Skeletal muscle tissue (tissue), 3 donors: ENCODE measurements at regions not wholly inside any gene's neighbourhood (a gene's known extent, or its start where the extent isn't known, plus 50 kb on each side); places are given as distances from the start of the nearest gene placed in this dataset.

Experiments used
- H3K27ac ChIP-seq: one replicate; pipeline ENCODE4 v1.7.0; 2013; ENCODE audit warnings: mild to moderate bottlenecking, low read depth, low read length, inconsistent platforms
- H3K27me3 ChIP-seq, 3 donors: one replicate each; pipeline ENCODE4 v1.7.0; 2013; ENCODE audit warnings: low read length in 3 of 3; ENCODE audit not compliant: control insufficient read depth in 3 of 3, insufficient read depth in 3 of 3
- H3K36me3 ChIP-seq, 3 donors: one replicate each; pipeline ENCODE4 v1.7.0; 2013; ENCODE audit warnings: low read length in 3 of 3; ENCODE audit not compliant: control insufficient read depth in 3 of 3, insufficient read depth in 3 of 3
- H3K4me1 ChIP-seq, 3 donors: one replicate each; pipeline ENCODE4 v1.7.0; 2013; ENCODE audit warnings: low read length in 3 of 3, mild to moderate bottlenecking in 3 of 3; ENCODE audit not compliant: control insufficient read depth in 3 of 3, insufficient read depth in 3 of 3
- H3K4me3 ChIP-seq, 3 donors: one replicate each; pipeline ENCODE4 v1.7.0; 2013; ENCODE audit warnings: low read length in 3 of 3
- H3K9ac ChIP-seq, 3 donors: one replicate each; pipeline ENCODE4 v1.7.0; 2013; ENCODE audit warnings: low read length in 3 of 3, mild to moderate bottlenecking in 3 of 3, moderate library complexity in 2 of 3, low read depth in 1 of 3
- H3K9me3 ChIP-seq, 3 donors: one replicate each; pipeline ENCODE4 v1.7.0; 2013; ENCODE audit warnings: low read length in 3 of 3; ENCODE audit not compliant: control insufficient read depth in 3 of 3
- donor health status: Osteomylitis.

GRCh38 chr1:185585770-185586169, 148.4 kb upstream of the HMCN1 start:
- H3K4me1 ChIP-seq, result no peaks in the 10 kb centered on the region
- H3K9me3 ChIP-seq, result peaks cover 0 to 3% (median 0%) of the 10 kb centered on the region in 3 donors
- no peaks in the 10 kb centered on the region for H3K36me3 ChIP-seq
- no peak overlapping the region for H3K27ac ChIP-seq
- H3K4me3 ChIP-seq, result no peak overlapping the region
- no peak overlapping the region for H3K9ac ChIP-seq
- H3K27me3 ChIP-seq, result no peaks in the 10 kb centered on the region

DNA sequence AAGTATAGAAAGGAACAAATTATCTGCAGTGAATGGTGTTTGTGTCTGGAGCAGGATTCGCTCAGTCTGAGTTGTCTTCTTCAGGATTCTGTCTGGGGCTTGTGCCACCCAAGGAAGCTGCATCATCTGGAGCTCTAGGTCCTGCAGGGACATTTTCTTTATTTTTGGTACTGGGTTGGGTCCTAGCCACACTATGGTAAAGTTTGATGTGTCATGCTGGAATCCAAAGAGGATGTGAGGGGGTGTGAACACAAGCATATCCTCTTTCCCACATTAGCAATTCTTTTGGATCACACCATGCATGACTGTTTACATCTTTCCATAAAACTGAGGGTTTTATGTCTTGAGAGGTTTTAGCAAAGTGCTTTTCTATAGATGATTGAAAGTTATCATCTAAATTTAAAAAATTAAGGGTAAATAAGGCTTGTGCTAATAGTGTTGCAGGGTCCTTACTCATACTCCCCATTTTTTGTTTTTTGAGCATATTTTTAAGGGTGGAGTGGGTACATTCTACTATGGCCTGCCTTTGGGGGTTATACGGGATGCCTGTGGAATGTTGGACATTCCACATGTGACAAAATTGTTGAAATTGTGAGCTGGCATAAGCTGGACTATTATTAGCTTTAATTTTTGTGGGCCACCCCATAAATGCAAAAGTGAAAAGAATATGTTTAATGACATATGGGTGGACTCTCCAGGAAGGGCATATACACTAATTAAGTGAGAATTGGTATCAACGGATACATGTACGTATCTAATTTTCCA, 152.0 kb upstream of the HMCN1 start:
- Histone ChIP-seq H3K27me3 (no peaks in the 10 kb centered on the region), H3K9me3 (peaks cover 0 to 3% (median 0%) of the 10 kb centered on the region in 3 donors), H3K4me3 (no peak overlapping the region), H3K9ac (no peak overlapping the region), H3K4me1 (no peaks in the 10 kb centered on the region), H3K27ac (no peak overlapping the region), H3K36me3 (no peaks in the 10 kb centered on the region)

DNA sequence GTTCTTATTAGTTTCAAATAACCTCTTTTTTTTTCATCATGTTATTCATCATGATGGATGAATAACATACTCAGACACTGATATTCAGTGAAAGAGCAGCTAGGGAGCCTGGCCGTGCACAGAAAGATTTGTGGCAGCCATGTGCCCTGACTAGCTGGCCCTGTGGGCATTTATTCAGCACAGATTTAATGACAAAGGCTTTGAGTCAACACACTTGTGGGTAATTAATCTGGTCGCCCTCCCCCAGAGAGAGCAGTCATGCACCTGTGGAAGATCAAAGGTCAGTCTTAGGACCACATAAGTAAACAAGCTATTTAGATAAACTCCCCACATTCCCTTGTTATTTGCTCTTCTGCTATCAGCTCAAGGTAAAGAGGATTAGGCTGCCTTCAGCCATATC, 153.2 kb upstream of the HMCN1 start:
- Histone ChIP-seq H3K27ac (no peak overlapping the region), H3K4me3 (no peak overlapping the region), H3K9me3 (peaks cover 0 to 3% (median 0%) of the 10 kb centered on the region in 3 donors), H3K36me3 (no peaks in the 10 kb centered on the region), H3K4me1 (no peaks in the 10 kb centered on the region), H3K9ac (no peak overlapping the region), H3K27me3 (no peaks in the 10 kb centered on the region)

DNA sequence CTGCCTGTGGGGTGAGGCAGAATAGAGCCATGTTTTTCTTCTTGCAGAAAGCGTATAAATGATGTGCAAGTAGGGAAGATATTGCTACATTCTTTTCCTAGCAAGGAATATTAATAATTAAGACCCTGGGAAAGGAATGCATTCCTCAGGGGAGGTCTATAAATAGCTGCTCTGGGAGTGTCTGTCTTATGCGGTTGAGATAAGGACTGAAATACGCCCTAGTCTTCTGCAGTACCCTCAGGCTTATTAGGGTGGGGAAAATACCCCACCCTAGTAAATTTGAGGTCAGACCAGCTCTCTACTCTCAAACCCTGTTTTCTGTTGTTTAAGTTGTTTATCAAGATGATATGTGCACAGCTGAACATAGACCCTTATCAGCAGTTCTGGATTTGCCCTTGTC, 155.9 kb upstream of the HMCN1 start:
- Histone ChIP-seq H3K4me1 (no peaks in the 10 kb centered on the region), H3K27ac (no peak overlapping the region), H3K27me3 (no peaks in the 10 kb centered on the region), H3K9me3 (no peaks in the 10 kb centered on the region), H3K36me3 (no peaks in the 10 kb centered on the region), H3K9ac (no peak overlapping the region), H3K4me3 (no peak overlapping the region)

GRCh38 chr1:185574139-185574875, 159.9 kb upstream of the HMCN1 start:
- no peak overlapping the region for H3K4me3 ChIP-seq
- H3K9me3 ChIP-seq, result no peaks in the 10 kb centered on the region
- H3K27me3 ChIP-seq, result no peaks in the 10 kb centered on the region
- no peak overlapping the region for H3K9ac ChIP-seq
- no peaks in the 10 kb centered on the region for H3K36me3 ChIP-seq
- H3K27ac ChIP-seq, result no peak overlapping the region
- no peaks in the 10 kb centered on the region for H3K4me1 ChIP-seq

- Histone ChIP-seq H3K36me3 (no peaks in the 10 kb centered on the region), H3K4me3 (no peak overlapping the region), H3K4me1 (no peaks in the 10 kb centered on the region), H3K27ac (no peak overlapping the region), H3K9ac (no peak overlapping the region), H3K27me3 (no peaks in the 10 kb centered on the region), H3K9me3 (no peaks in the 10 kb centered on the region)
Measured at GRCh38 chr1:185573677-185574076, 160.5 kb upstream of the HMCN1 start.

DNA sequence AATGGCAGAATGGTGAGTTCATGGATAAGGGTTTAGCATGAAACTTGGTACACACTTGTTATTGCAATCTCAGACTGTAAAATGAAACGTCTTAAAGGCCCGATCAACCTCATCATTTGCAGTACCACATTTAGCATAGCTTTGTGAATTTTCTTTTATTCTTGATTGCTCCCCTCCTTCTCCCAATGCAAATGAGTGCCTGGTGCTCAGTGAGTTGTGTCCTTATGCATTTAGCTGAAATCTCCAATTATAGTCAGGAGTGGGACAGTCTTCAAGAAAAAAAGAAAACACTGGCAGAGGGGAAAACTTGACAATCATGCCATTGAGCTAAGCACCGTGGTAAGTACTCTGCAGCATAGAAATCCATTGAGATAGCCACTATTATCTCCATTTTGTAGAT, 161.0 kb upstream of the HMCN1 start:
- H3K27ac ChIP-seq, result no peak overlapping the region
- no peaks in the 10 kb centered on the region for H3K9me3 ChIP-seq
- H3K36me3 ChIP-seq, result no peaks in the 10 kb centered on the region
- H3K27me3 ChIP-seq, result no peaks in the 10 kb centered on the region
- no peak overlapping the region for H3K4me3 ChIP-seq
- H3K4me1 ChIP-seq, result no peaks in the 10 kb centered on the region
- no peak overlapping the region for H3K9ac ChIP-seq

DNA sequence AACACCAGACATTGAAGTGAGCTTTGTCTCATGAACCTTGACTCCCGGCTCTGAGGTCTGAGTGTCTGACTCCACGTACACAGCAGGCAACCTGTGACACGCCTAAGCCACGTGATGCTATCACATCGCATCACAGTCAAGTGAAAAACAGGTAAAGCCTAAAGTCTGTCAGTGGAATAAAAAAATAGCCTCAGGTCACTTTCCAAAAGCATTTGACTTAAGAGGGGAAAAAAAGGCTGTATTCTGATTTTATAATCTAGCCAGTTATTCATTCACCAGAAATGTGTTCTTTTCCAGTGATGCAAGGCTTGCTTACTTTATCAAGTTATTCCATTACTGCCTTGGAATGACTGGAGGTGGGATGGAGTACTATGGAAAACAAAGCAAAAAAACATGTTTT, 163.2 kb upstream of the HMCN1 start:
- Histone ChIP-seq H3K4me1 (no peaks in the 10 kb centered on the region), H3K9ac (no peak overlapping the region), H3K9me3 (no peaks in the 10 kb centered on the region), H3K27ac (no peak overlapping the region), H3K36me3 (no peaks in the 10 kb centered on the region), H3K4me3 (no peak overlapping the region), H3K27me3 (no peaks in the 10 kb centered on the region)

DNA sequence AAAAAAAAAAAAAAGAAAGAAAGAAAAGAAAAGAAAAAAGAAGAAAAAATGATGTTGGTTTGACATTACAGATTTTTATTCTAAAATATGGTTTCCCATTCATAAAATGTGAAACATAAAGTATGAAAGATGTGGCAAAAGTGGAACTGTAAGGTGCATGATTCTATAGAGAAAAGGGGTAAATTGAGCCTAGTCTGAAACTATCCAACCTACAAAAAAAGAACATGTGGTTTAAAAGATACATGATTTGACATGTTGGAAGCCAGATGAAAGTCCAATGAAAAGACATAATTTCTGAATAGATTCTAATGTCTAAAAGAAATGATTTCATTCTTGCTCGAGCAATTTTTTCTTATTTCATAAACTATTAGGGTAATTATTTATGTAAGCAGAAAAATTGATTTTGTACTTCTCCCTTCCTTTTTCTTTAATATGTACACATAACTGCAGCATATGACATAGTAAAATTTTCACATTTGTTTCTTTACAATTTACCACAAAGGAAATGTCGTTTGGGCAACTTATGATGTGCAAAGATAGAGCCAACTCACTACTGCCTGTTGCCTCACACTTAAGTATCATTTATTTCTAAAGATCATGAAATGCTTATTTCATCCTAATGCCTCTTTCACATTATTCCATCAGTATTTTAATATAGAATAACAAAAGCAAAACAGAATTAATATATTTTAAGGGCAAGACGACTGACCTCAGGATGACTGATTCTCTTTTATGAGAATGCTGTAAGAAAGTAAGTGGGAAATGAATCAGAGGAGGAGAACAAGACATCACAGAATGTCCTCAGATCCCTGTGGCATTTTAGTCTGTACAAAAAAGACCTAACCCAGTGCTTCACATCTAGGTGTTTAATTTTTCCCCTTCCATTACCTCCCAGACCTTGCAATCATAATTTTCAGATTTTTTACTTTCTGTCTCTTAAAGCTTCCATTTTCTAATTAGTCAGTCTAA, 165.8 kb upstream of the HMCN1 start:
- Histone ChIP-seq H3K4me3 (no peak overlapping the region), H3K27ac (no peak overlapping the region), H3K27me3 (no peaks in the 10 kb centered on the region), H3K4me1 (no peaks in the 10 kb centered on the region), H3K9ac (no peak overlapping the region), H3K36me3 (no peaks in the 10 kb centered on the region), H3K9me3 (no peaks in the 10 kb centered on the region)
